ENCODE measurements at regions not wholly inside any gene's neighbourhood (a gene's known extent, or its start where the extent isn't known, plus 50 kb on each side); places are given as distances from the start of the nearest gene placed in this dataset.

DNA sequence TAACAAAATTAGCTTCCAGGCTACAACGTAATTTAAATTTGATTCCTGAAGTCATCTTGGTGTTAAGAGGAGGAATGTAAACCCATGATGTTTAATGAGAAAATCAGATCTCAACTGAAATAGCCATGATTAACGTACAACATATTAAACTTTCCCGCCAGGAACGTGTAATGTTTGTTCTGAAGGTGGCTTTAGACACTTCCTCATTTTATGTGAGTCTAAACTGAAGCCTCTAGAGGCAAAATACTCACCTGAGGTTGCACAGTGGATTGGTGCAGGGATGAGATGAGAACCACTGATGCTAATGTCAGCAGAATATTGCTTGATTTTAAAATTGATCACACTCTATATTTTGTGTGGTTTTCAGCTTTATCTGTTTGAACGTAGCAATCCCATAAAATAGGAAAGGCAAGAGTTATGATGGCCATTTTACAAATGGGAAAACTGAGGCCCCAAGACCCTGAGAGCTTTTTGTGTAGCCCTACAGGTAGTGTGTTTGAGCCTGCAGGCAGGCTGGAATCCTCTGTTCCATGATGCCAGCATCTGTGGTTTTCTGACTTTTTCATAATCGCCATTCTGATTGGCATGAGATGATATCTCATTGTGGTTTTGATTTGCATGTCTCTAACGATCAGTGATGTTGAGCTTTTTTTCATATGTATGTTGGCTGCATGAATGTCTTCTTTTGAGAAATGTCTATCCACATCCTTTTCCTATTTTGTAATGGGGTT, 243.7 kb upstream of the BMPER start:
- no peak for DNase-seq

DNA sequence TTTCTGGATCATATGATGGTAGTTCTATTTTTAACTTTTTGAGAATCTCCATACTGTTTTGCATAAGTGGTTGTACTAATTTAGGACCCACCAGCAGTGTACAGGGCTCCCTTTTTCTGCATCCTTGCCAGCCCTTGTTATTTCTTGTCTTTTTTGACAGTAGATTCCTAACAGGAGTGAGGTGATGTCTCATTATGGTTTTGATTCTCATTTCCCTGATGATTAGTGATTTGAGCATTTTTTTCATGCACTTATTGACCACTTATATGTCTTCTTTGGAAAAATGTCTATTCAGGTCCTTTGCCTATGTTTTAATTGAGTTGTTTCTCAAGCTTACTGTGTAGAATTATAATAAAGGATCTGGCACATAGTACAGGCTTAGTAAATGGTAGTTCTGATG, 238.8 kb upstream of the BMPER start:
- DNase-seq, result no peak

DNA sequence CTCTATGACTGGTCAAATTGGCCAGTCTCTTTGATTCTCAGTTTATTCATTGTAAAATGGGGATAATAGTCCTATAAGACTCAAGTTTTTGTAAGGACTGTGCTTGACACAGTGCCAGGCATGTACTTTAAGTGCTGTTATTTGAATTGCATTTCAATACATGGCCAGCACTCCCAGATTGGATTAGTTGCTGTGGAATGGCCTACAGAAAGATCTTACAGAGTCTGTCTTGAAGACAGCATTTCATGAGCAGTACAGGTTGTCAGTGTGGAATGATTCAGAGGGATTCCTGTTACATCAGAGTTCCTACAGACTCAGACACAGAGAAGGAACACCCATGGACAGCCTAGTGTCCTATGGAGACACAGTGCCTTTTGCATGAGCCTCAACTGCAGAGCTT, 238.1 kb upstream of the BMPER start:
- no peak for DNase-seq

- DNase-seq, result peak; percentile 81
Measured at GRCh38 chr7:33669251-33669670, 236.1 kb upstream of the BMPER start.

GRCh38 chr7:33671531-33672262, 233.6 kb upstream of the BMPER start:
- no peak for DNase-seq

- no peak for DNase-seq
Measured at GRCh38 chr7:33673029-33673700, 232.2 kb upstream of the BMPER start.

GRCh38 chr7:33674804-33675411, 230.4 kb upstream of the BMPER start:
- DNase-seq, result no peak

DNA sequence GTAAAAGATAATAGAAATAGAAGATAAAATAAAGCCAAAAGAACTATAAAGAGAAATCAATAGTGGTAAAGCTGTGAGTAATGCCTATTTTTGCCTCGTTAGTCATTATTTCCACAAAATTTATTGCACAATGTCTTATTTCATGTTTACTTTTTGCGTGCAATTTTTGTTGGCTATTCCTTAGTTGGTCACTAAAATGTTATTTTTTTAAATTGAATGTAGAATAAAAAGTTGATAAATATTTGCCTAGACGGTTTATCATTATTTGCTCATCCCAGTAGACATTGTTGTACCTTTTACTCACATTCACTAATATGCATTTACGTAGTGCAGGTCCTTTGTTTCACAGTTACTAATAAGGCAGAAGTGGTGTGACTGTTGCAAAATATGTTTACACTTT, 227.8 kb upstream of the BMPER start:
- no peak for DNase-seq

DNA sequence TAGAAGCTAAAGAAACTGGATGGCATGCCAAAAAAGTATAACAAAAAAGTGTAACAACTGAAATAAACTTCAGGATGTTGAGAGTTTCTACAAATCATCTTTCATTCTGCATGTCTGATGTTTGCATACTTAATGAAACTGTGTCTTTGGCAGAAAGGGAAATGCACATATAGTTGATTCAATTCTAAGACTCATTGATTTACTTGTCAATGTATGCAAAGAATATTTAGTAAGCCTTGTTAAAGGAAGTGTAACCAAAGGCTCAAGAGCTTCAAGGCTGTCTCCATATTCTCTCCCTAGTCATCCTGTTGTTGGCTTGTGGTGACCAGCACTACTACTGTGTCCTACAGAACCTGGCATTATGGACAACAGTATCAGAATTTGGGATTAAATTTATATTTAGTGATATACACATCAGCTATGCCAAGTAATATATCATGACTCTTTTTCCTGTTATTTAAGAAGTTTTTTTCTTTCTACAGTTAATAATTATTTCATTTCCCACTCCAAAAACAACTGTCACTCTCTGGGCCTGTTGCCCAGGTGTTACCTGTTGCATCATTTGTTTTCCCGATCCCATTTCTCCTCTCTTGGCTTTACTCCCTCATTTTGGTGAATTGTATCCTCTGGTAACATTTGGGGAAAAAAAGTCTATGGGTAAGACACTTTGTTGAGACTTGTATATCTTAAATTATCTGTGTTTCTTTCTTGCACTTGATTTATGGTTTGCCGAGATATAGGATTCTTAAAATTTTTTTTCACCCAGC, 226.6 kb upstream of the BMPER start:
- no peak for DNase-seq

GRCh38 chr7:33680682-33681081, 224.7 kb upstream of the BMPER start:
- DNase-seq, result no peak

GRCh38 chr7:33685503-33685902, 219.8 kb upstream of the BMPER start:
- no peak for DNase-seq

- DNase-seq, result no peak
Measured at GRCh38 chr7:33685981-33686683, 219.2 kb upstream of the BMPER start.

DNA sequence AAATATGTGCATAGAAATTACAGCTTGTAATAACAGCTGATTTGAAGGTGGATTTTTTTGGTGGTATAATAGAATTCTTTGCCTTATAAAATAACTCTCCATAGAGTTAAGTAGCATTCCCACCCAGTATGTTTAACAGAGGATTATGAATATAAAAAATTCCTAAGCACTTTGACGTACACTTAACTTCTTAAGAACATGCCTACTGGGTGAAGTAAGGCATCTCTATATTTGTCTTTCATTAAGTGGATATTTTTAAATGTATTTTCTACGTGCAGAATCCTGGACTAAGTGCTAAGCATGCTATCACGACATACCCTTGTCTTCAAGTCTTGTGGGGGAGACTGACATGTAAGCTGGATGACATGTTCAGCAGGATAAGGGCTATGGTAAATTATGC, 217.7 kb upstream of the BMPER start:
- DNase-seq, result no peak

GRCh38 chr7:33691180-33691579, 214.2 kb upstream of the BMPER start:
- DNase-seq, result no peak

GRCh38 chr7:33692956-33693355, 212.4 kb upstream of the BMPER start:
- DNase-seq, result peak; percentile 72

- DNase-seq, result no peak
Measured at GRCh38 chr7:33694006-33694405, 211.3 kb upstream of the BMPER start.

GRCh38 chr7:33697616-33698015, 207.7 kb upstream of the BMPER start:
- DNase-seq, result no peak

DNA sequence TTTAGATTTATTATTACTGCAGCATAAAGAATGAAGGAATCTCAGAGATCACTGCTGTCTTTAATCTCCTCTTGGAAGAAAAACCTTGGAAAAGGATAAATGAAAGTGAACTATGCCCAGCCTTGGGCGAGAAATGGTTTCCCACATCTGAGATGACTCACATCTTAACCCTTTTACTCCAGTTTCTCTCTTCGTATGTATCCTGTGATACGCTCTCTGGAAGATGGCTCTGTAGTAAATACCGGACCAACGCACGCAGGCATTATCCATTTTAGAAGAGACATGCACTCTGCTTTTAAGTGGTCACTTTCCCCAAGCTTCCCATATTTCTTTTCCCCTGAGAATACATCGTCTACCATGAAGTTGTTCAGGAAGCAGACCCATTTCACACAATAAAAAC, 207.3 kb upstream of the BMPER start:
- no peak for DNase-seq

DNA sequence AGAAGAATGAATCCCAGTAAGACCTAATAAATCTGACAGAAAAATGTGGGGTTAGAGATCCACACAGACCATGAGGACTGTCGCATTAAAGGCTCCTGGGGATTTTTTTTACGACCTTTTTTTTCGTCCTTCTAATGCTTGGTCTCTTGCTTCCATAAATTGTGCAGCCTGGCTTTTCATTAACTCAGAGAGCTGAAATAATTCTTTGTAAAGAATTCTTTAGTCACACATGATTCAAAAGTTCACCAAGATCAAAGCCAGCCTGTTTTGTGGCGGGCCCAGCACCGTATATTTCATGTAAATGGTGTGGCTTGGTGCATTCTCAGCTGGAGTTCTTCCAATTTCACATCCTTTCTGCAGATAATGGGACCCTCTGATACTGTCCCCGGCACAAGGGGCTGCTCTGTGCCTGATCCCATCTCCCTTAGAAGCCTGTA, 206.6 kb upstream of the BMPER start:
- DNase-seq, result no peak

GRCh38 chr7:33700001-33700899, 205.1 kb upstream of the BMPER start:
- no peak for DNase-seq

All from dermis blood vessel endothelial cell (primary cell).